HG03045 (cell line): ENCODE measurements at regions not wholly inside any gene's neighbourhood (a gene's known extent, or its start where the extent isn't known, plus 50 kb on each side); places are given as distances from the start of the nearest gene placed in this dataset.

ENCODE experiments used
- ATAC-seq: cut with Tn5 transposase; IDR thresholded peaks from one replicate; pipeline ENCODE4 v1.9.1; 2021; ENCODE audit warnings: mild to moderate bottlenecking, moderate library complexity; ENCODE audit not compliant: unreplicated experiment

DNA sequence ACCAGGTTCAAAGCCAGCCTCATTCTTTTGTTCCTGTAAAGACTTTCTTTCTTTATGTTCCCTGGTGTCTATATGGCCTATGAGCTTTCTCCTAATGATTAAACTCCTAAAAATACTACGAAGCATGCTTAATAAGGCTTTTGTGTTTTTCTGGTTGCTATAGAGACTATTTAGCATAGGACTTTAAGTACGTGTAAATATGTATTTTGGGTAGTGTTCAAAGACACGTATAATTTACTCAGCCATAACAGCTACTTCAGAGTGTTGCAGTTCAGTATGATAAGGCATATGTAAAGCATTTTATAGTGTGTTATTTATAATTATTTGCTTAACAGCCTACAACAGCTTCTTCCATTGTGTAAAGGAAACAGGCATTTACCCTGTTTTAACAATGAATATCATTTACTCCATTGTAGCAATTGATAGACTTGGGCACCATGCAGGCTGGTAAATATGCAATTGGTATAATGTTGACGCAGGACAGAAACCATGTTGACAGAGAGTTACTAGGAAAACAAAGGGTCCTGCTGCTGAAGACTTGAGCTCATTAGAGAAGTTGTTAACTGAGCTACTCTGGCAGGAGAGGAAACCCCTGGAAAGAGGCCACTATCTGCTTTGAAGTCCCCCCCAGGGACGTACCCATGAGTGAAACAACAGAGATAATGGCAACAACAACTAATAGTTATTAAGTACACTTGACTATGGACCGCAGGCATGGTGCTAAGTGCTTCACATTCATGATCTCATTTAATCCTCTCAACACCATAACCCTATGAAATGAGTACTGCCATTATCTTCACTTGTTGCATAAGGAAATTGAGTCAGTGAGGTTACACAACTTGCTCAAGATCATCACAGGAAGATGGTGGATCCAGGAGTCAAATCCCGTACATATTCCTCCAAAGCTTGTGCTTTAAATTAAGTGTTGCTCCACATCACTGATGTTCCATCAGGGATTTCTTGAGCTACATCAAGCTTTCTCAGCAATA, 342.2 kb upstream of the DYNLRB2 start:
- no peak for ATAC-seq

DNA sequence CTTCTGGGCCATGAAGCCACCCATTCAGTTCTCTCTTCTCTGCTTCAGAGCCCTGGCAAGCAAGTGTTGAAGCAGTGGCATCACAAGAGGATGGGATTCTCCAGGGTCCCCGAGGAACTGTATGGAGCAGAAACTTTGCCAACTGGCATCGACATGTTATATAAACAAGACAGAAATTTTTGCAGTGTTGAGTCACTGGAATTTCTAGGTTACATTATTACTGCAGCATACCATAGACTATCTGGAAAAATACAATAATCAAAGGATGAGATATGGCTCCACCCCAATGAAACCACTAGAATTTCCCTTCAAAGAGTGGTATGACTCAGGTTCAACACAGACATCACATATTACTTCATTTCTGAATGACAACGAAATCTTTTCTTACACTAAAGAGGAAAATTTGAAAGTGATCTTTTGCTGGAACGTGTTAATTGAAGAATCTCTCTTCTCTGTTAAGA, 343.0 kb upstream of the DYNLRB2 start:
- no peak for ATAC-seq

DNA sequence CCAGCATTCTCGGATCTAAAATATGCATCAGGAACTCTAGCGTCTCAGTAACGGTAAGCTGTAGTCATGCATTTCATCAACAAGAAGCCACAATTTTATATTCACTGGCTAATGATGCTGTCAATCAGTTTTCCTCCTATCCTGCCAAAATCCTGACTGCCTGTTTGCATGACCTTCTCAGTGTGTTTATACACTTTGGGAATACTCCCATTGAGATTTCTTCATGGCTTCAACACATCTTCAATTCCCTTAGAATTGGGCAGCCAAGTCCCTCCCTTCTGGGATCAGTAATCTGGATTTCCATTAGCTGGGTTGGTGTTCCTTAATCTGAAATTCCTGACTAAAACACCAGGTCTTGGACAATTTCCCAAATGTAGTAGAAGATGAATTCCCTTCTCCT, 348.9 kb upstream of the DYNLRB2 start:
- no peak for ATAC-seq

DNA sequence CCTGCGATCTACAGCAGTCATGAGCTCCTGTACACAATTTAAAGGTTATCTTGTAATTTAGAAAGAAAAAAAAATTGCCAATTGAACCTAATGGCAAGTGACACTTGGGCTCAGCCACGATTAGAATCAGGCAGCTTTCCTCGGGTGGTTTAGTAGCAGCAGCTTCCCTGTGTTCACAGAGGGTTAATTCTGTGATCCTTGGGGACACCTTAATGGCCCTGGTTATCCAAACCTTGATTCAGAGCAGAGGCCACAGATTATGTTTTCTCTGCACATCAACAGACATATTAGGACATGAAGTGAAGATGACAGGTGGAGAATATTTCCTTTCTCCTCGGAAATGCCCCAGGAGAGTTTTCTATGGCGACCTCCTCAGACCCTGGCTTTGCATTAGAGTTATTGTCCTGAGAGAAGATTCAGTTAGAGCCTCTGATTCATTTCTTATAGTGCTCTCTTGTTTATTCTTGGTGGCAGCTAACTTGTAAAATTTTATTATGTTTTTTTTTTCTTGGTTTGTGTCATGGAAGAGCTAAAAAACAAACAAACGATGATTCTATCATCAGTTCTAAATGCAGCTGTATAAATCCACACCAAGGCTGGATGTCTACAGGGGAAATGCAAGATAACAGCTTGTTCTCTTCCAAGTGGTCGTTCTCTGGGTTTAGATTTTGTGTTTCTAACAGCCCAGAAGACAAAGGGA, 351.2 kb upstream of the DYNLRB2 start:
- no peak for ATAC-seq

DNA sequence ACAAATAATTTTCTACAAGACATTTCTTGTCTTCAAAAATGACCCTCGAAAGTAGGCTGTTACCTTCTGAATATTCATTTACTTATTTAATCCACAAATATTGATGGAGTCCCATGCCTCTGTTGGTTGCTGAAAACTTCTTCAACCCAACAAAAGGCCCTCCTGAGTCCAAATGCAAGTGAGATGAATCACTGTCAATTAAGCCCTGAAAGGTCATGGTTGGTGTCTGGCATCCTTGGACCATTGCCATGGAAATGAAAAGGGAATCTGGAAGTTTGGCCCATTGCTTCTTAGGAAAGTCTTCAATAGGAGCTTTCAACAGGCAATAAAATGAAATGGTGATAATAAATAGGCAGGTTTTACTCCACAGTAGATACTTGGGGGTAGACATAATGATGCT, 364.7 kb upstream of the DYNLRB2 start:
- no peak for ATAC-seq

DNA sequence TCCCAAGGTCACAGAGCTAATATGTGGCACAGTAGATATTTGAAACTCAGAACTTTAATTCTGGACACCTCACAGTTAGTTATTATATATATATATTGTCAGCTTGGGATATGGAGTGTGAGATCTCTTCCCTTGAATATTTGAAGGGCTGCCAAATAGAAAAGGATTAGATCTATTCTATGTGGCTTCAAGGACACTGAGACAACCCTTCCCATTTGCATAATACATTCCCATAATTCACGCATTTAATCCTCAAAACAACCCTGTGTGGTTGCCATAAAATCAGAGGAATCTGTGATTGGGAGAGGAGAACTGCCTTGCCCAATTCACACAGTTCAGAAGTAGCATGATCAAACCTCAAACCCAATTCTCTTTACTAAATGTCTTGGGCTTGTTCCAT, 365.8 kb upstream of the DYNLRB2 start:
- no peak for ATAC-seq

DNA sequence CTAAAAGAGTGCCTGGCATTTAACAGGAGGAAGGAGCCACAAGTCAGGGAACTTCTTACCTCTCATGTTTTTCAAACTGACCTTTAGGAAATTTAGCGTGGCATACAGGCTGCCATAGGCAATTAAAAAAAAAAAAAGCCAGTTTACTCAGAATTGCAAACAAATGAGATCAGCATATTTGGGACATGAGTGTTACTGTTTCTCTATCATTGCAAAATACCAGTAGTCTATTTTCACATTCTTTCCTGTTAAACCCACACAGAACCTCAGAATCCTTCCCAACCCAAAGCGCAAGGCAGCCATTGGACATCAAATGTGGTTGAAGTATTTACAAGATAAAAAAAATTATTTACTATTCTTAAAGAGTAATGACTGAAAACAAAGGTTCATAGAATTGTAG, 366.4 kb upstream of the DYNLRB2 start:
- no peak for ATAC-seq

DNA sequence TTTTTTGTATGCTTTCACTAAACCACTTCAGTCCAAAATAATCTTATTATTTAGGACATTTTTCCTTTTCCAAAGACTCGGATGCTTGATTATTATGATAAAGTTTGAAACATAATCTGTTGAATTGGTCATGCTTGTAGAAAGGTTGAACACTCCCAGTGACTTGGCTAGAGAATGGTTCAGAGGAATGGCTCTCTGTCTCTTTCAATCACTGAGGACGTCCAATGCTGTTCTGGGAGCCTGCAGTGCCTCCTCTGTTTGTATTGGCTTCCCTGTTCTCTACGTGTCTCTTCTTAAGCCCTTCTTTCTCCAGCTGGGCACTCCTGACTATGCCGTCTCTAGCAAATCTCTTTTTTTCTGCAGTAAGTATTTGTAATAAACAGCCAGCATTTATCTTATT, 369.0 kb upstream of the DYNLRB2 start:
- no peak for ATAC-seq

DNA sequence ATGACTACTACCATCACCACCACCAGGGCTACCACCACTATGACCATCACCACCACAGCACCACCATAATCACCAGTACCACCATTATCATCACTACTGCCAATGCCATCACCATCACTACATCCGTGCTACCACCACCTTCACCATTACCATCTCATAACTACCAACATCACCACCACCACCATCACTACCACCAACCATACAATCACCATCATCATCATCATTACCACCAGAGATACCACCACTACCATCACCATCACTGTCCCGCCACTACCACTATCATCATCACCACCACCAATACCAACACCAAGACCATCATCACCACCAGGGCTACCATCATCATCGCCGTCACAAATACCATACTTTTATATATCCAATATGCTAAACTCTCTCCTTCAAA, 369.6 kb upstream of the DYNLRB2 start:
- no peak for ATAC-seq

DNA sequence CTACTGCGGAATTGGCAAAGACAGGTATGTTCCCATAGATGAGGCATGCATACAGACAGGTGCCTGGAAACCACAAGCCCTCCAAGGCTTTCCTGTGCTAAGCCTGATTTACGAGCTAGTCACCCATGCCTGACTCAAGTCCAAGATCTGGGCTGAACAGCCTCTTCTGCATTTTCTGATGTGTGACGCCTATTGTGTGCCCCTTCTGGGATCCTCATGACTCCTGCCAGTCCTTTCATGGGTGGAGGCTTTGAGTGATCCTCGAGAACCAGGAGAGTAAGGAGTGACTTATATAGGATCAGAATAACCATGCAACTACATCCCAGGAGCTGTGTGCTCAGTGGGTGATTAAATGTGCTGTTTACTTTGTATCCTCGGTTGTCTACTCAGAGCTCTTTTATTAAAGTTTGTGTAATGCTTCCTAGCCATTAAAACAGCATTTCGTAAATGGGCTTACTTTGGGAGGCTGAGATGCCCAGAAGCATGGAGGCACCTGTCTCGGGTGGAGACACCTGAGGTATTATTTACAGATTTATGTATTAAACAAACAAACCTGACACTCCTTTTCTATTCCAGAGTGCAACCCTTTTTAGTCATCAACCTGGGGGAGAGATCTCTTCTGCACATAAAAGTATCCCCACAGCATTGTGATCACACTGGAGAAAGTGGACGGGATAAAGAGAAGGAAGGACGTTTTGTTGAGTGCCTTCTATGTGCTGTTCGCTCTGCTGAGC, 373.0 kb upstream of the DYNLRB2 start:
- no peak for ATAC-seq

DNA sequence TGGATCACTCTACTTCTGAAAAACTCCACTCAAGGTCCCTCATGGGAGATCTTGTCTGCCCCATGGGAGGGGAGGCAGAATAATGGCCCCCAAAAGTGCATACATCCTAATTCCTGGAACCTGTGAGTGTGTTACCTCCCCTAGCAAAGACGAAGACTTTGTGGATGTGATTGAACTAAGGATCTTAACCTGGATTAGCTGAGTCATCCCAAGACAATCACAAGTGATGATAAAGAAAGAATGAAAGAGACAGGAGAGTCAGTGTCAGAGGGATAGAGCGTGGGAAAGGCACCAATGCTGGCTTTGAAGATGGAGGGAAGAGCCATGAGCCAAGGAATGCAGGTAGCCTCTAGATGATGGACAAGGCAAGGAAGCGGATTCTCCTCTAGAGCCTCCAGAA, 374.7 kb upstream of the DYNLRB2 start:
- ATAC-seq: no peak

DNA sequence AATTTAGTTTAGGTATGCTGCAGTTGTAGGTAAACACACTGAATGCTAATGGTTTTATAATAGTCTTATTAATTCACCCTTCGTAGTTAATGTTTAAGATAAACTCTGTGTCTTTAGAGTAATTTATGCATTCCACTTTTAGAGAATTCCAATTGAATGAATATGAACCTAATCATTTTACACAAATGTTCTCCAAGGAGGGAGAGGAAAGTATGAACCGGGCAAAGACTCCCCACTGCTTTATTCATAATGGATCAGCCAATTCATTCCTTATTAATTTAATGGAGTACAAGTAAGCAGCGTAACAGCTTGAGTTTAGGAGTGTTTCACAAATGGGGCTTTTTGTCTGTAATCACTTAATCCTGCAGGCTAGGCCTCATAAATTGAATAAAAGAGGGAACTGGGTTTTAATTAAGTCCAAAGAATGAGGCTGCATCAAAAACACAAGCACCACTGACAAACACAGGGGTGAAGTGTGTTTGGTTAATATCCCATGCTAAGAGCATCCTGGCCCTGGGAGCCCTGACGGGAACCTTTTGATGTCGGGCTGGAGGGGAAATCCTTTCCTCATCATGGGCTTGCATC, 375.7 kb upstream of the DYNLRB2 start:
- no peak for ATAC-seq

DNA sequence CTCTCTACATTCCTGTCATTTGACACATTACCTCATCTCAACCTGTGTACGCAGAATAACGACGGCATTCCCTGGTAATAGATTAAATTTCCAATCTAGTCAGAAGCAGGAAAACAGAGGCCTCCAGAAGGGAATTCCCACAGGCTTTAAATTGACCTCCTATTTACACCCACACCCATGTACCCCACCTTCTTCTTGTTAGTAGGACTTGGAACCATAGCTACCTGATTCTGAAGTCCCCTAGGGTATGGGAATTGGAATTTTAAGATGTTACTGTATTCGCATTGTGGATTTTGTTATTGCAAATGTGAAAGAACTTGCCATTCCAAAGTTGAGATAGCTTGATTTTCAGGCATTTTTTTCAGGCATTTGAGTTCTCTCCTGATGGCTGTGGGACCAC, 377.5 kb upstream of the DYNLRB2 start:
- ATAC-seq: no peak

DNA sequence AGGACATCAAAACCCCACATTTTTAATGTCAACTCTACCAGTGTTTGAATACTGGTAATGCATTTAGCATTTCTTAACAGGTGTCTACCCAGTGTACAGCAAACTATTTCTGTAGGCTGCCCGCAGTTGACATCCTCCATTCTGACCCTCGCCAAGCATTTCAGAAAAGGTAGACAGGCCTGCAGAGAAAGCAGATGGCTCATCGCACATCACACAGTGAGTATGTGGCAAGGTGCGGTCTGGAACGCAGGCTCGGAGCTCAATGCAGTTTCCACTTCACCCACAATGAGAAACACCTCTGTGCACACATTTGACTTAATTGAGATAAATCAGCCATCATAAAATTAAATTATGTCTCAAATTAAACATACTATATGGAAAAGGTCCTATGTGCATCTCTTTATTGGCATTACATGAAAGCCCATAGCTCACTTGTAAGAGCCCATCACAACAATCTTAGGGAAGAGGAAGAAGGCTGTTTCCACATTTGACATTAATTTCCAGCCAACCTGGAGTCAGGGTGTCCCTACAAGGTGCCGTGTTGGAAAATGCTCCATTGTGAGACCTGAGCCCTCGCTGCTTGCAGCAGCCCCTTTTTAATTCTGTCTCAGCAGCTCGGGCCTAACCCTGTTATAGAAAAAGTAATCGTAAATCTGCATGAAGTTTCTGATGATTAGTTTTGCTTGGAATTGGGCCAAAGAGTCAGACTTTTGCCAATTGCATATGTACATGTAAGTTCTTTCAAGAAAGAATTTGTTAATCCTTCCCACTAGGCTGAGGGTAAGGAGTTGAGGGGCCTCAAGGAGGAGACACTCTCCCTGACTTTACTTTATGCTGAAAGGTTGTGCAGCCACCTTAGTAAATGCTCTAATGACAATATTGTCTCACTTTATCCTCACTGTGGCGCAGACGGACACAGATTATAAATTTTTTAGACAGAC, 378.7 kb upstream of the DYNLRB2 start:
- ATAC-seq: no peak

DNA sequence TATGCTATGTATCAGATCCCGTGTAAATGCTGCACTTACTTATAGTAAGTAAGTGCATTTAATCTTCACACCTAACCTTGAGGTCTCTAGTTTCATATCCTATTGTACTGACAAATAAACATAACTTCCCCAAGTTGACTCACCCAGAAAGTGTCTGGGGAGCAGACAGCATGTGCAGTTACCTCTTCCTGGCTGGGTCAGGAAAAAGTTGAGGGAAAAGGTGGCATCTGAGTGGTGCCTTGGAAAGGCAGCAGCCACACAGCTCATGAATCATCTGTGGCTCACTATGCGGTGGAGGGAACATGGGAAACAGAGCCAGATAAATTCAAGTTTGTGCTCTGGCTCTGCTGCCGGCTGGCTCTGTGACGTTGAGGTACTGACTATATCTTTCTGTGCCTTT, 382.0 kb upstream of the DYNLRB2 start:
- no peak for ATAC-seq

DNA sequence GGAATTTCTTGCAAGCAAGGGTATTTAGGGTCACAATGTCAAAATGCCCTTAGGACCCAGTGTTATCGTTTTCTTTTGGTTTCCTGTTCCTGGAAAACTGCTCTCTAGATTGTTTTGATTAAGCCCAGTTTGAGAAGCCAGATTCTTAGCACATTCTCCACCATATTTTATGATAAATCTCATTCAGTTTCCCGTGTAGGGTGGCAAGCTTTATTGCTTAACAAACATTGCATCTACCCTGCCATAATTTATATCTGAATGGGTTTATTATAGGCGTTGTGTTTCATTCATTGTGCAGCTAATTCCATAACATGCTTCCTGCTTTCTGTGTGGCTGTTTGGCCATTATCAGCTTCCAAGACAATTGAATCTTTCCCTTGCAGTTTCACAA, 389.1 kb upstream of the DYNLRB2 start:
- ATAC-seq: no peak

DNA sequence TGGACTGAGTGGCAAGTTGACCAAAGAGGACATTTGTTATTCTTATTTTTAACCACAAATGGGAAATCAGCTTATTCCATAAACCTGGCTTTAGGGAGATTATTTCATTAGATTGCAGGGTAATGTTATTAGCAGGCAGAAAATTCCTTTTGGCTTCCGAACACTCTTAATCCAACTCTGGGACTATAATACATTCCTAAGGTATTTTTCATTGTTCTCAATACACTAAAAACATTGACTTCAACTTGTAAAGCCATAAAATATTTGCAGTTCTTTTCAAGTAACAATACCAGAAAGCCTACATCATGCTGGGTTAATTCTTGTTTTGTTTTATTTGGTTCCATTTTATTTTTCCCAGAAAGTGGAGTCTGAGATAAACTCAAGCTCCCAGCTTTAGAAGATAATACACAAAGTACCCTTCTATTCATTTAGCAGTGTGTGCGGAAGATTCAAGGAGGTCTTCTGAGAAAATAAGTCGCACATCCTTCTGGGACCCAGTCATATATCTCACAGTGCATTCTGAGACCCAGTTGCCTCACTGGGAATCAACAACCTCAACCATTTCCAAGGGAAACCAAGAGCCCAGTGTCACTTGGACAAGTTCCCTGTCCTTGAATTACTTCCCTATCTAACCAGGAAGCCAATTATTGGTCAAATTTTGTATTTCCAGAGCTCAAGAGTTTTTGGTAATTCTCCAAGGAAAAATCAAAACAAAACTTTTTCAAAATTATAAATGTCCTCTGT, 389.6 kb upstream of the DYNLRB2 start:
- no peak for ATAC-seq

DNA sequence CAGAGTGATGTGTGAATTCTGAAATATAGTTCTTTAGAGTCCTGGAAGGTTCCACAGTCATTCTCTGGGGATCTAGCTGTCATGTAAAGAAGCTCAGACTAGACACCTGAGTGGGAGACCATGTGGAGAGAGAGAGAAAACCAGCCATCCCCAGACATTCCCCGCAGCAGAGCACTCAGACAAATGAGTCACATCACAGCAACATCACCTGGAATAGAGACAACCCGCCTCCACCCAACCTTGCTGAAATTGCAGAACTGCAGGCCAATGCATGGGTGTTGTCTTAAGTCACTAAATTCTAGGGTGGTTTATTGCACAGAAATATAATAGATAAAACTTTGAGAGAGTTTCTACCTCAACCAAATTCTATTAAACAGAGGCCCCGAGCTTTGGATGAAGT, 392.0 kb upstream of the DYNLRB2 start:
- no peak for ATAC-seq

DNA sequence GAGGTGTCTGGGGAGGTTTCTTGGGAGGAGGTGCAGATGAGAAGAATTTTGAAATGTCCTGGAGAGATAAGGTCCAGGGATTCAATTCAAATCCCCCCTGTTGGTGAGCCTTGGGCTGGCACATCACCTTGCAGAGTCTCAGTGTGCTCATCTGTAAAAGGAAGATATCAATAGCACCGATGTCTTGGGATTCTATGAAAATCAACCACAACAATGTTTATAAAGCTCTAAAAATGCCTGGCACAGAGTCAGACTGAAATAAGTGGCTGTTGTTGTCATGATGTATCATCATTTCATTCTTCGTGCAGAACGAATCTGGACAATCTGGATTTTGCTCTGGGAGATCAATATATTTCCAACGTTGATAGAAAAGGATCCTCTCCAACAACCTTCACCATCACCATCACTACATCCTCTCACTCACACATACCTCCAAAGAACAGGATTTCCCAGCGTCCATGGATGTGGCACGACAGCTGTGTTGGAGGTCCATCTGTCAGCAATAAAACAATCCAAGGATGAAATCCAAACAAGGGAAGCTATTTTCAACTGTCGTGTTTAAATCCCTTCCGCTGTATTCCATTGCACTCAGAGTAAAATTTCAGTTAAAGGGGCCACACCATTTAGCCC, 393.7 kb upstream of the DYNLRB2 start:
- no peak for ATAC-seq
